Kidney tubule cell (primary cell): ENCODE measurements at regions not wholly inside any gene's neighbourhood (a gene's known extent, or its start where the extent isn't known, plus 50 kb on each side); places are given as distances from the start of the nearest gene placed in this dataset.

Experiments used
- DNase-seq: peaks from one replicate; pipeline ENCODE4 v3.0.0-alpha.2; 2018; ENCODE audit warnings: low spot score

- DNase-seq, result no peak
These were observed 1589.3 kb downstream of the BRINP3 start for GRCh38 chr1:188888386-188888785.

GRCh38 chr1:188889166-188889565, 1588.5 kb downstream of the BRINP3 start:
- DNase-seq, result no peak

GRCh38 chr1:188891958-188892357, 1585.7 kb downstream of the BRINP3 start:
- no peak for DNase-seq

- DNase-seq, result no peak
These were observed 1582.1 kb downstream of the BRINP3 start for GRCh38 chr1:188895611-188896010.

GRCh38 chr1:188903241-188903640, 1574.4 kb downstream of the BRINP3 start:
- DNase-seq, result no peak

GRCh38 chr1:188904201-188904600, 1573.5 kb downstream of the BRINP3 start:
- no peak for DNase-seq

GRCh38 chr1:188906921-188907641, 1570.6 kb downstream of the BRINP3 start:
- no peak for DNase-seq

GRCh38 chr1:188930382-188930781, 1547.3 kb downstream of the BRINP3 start:
- no peak for DNase-seq

GRCh38 chr1:188931506-188931905, 1546.2 kb downstream of the BRINP3 start:
- DNase-seq, result no peak

- DNase-seq, result no peak
These were observed 1539.6 kb downstream of the BRINP3 start for GRCh38 chr1:188937965-188938551.

- no peak for DNase-seq
These were observed 1535.7 kb downstream of the BRINP3 start for GRCh38 chr1:188941986-188942385.

- DNase-seq, result peak; percentile 1
These were observed 1528.0 kb downstream of the BRINP3 start for GRCh38 chr1:188949701-188950100.

- DNase-seq, result no peak
These were observed 1519.1 kb downstream of the BRINP3 start for GRCh38 chr1:188958461-188959115.

GRCh38 chr1:188986745-188987417, 1490.8 kb downstream of the BRINP3 start:
- no peak for DNase-seq

GRCh38 chr1:188988589-188988988, 1489.1 kb downstream of the BRINP3 start:
- DNase-seq, result no peak

- no peak for DNase-seq
These were observed 1486.3 kb downstream of the BRINP3 start for GRCh38 chr1:188991221-188991930.

- DNase-seq, result peak; percentile 2
These were observed 1469.8 kb downstream of the BRINP3 start for GRCh38 chr1:189007824-189008223.

- no peak for DNase-seq
These were observed 1456.1 kb downstream of the BRINP3 start for GRCh38 chr1:189021577-189021976.

- no peak for DNase-seq
These were observed 1455.6 kb downstream of the BRINP3 start for GRCh38 chr1:189022015-189022414.

- peak; percentile 2 for DNase-seq
These were observed 1450.2 kb downstream of the BRINP3 start for GRCh38 chr1:189027512-189027911.

GRCh38 chr1:189033169-189033568, 1444.5 kb downstream of the BRINP3 start:
- no peak for DNase-seq

- no peak for DNase-seq
These were observed 1441.0 kb downstream of the BRINP3 start for GRCh38 chr1:189036628-189037027.
